Aorta (tissue), 5 donors: ENCODE measurements at regions not wholly inside any gene's neighbourhood (a gene's known extent, or its start where the extent isn't known, plus 50 kb on each side); places are given as distances from the start of the nearest gene placed in this dataset.

Experiments
- ATAC-seq: fragments of 200-7000 bp; cut with Tn5 transposase; one replicate; pipeline ENCODE4 v1.9.1; 2022; ENCODE audit warnings: moderate library complexity; ENCODE audit not compliant: low FRiP score
- DNase-seq, 2 donors: peaks; one replicate each; pipeline ENCODE4 v3.0.0-alpha.2; 2020
- H3K27ac ChIP-seq, 2 donors: one replicate each; pipeline ENCODE4 v1.5.1; 2013; ENCODE audit warnings: low read length in 2 of 2, mild to moderate bottlenecking in 2 of 2, moderate library complexity in 2 of 2, control low read depth in 1 of 2, inconsistent platforms in 1 of 2, low read depth in 1 of 2
- H3K27me3 ChIP-seq, 2 donors: one replicate each; pipeline ENCODE4 v1.6.1; 2013; ENCODE audit warnings: control low read depth in 1 of 2, low read length in 1 of 2, mild to moderate bottlenecking in 1 of 2, moderate library complexity in 1 of 2; ENCODE audit not compliant: insufficient read depth in 2 of 2, control insufficient read depth in 1 of 2
- H3K36me3 ChIP-seq, 2 donors: one replicate each; pipeline ENCODE4 v1.6.1; 2013; ENCODE audit warnings: control low read depth in 1 of 2, low read length in 1 of 2, mild to moderate bottlenecking in 1 of 2; ENCODE audit not compliant: insufficient read depth in 2 of 2, control insufficient read depth in 1 of 2
- H3K4me1 ChIP-seq, 2 donors: one replicate each; pipeline ENCODE4 v1.6.1; 2013; ENCODE audit warnings: low read length in 2 of 2, control low read depth in 1 of 2, mild to moderate bottlenecking in 1 of 2, moderate library complexity in 1 of 2; ENCODE audit not compliant: insufficient read depth in 2 of 2, control insufficient read depth in 1 of 2
- H3K4me3 ChIP-seq, 2 donors: one replicate each; pipeline ENCODE4 v1.5.1; 2013; ENCODE audit warnings: low read length in 2 of 2, control low read depth in 1 of 2, mild to moderate bottlenecking in 1 of 2
- H3K9me3 ChIP-seq: one replicate; pipeline ENCODE4 v1.6.1; 2013; ENCODE audit warnings: mild to moderate bottlenecking, low read length; ENCODE audit not compliant: control insufficient read depth
- WGBS, 2 donors: extraction: QIAGEN DNeasy Blood & Tissue Kit; methylation state at CpG; one replicate each; pipeline ENCODE4 v1.1.7; 2013; 5-methylcytosine and 5-hydroxymethylcytosine counted together
- intact Hi-C, 2 donors: fragments of 100-400 bp; cut with DNase I; formaldehyde crosslinking; loops; one replicate each; pipeline versions ENCODE4 v1.14.2 to v1.15.0; 2022
- donor health status: healthy with polysubstance abuse.
- donor health status: Bipolar disorder and iron deficiency.
- donor health status: DM: no; HTN: no; CAD: no.
- donor health status: DM: no; HTN: no; CAD: no.
- donor health status: DM: yes; HTN: yes; CAD: no.

GRCh38 chr3:18725668-18726407 lies 300.7 kb upstream of the SATB1 start:
- no peaks in the 10 kb centered on the region for H3K27me3 ChIP-seq
- H3K4me1 ChIP-seq: no peaks in the 10 kb centered on the region
- H3K4me3 ChIP-seq: no peak overlapping the region
- H3K27ac ChIP-seq: no peak overlapping the region
- intact Hi-C loops: no loop called here
- no peaks in the 10 kb centered on the region for H3K36me3 ChIP-seq
- ATAC-seq (no peak), DNase-seq (no peak)
- peaks cover 2% of the 10 kb centered on the region for H3K9me3 ChIP-seq
- 47 to 60% methylated on average over 6 of the region's 6 CpGs for WGBS, 2 donors

GRCh38 chr3:18724456-18724855 lies 299.3 kb upstream of the SATB1 start:
- no peaks in the 10 kb centered on the region for H3K36me3 ChIP-seq
- peaks cover 2% of the 10 kb centered on the region for H3K9me3 ChIP-seq
- no peaks in the 10 kb centered on the region for H3K4me1 ChIP-seq
- no peaks in the 10 kb centered on the region for H3K27me3 ChIP-seq
- DNase-seq (no peak), ATAC-seq (no peak)
- WGBS, 2 donors: 63 to 64% methylated on average over 2 of the region's 2 CpGs
- no peak overlapping the region for H3K4me3 ChIP-seq
- H3K27ac ChIP-seq: no peak overlapping the region
- intact Hi-C loops: no loop called here

- no peak for ATAC-seq
- Histone ChIP-seq H3K4me1 (no peaks in the 10 kb centered on the region), H3K27ac (no peak overlapping the region), H3K9me3 (no peaks in the 10 kb centered on the region), H3K27me3 (no peaks in the 10 kb centered on the region), H3K4me3 (no peak overlapping the region), H3K36me3 (no peaks in the 10 kb centered on the region)
- WGBS, 2 donors: 91 to 97% methylated on average over 1 of the region's 1 CpG
- intact Hi-C loops: no loop called here
- DNase-seq: no peak
Measured at GRCh38 chr3:18723206-18723810, 298.2 kb upstream of the SATB1 start.

- ATAC-seq (no peak), DNase-seq (no peak)
- Histone ChIP-seq H3K9me3 (no peaks in the 10 kb centered on the region), H3K4me3 (no peak overlapping the region), H3K27me3 (no peaks in the 10 kb centered on the region), H3K4me1 (no peaks in the 10 kb centered on the region), H3K27ac (no peak overlapping the region), H3K36me3 (no peaks in the 10 kb centered on the region)
- intact Hi-C loops: no loop called here
- WGBS, 2 donors: 74 to 76% methylated on average over 5 of the region's 5 CpGs
Measured at GRCh38 chr3:18720543-18720942, 295.4 kb upstream of the SATB1 start.

GRCh38 chr3:18717598-18717997 lies 292.5 kb upstream of the SATB1 start:
- Histone ChIP-seq H3K4me3 (no peak overlapping the region), H3K4me1 (no peaks in the 10 kb centered on the region), H3K27me3 (no peaks in the 10 kb centered on the region), H3K36me3 (no peaks in the 10 kb centered on the region), H3K9me3 (no peaks in the 10 kb centered on the region), H3K27ac (no peak overlapping the region)
- 24 to 43% methylated on average over 2 of the region's 2 CpGs for WGBS, 2 donors
- DNase-seq: no peak
- ATAC-seq: no peak
- intact Hi-C loops: no loop called here

- Histone ChIP-seq H3K9me3 (no peaks in the 10 kb centered on the region), H3K4me1 (no peaks in the 10 kb centered on the region), H3K36me3 (no peaks in the 10 kb centered on the region), H3K27me3 (no peaks in the 10 kb centered on the region), H3K4me3 (no peak overlapping the region), H3K27ac (no peak overlapping the region)
- ATAC-seq (no peak), DNase-seq (no peak)
- 14 to 17% methylated on average over 3 of the region's 3 CpGs for WGBS, 2 donors
- intact Hi-C loops: no loop called here
Measured at GRCh38 chr3:18716821-18717220, 291.7 kb upstream of the SATB1 start.

- Histone ChIP-seq H3K4me3 (no peak overlapping the region), H3K9me3 (no peaks in the 10 kb centered on the region), H3K4me1 (no peaks in the 10 kb centered on the region), H3K27me3 (no peaks in the 10 kb centered on the region), H3K27ac (no peak overlapping the region), H3K36me3 (no peaks in the 10 kb centered on the region)
- intact Hi-C loops: no loop called here
- DNase-seq (no peak), ATAC-seq (no peak)
- 82 to 89% methylated on average over 2 of the region's 2 CpGs for WGBS, 2 donors
Measured at GRCh38 chr3:18716101-18716500, 291.0 kb upstream of the SATB1 start.

- H3K36me3 ChIP-seq: no peaks in the 10 kb centered on the region
- H3K4me3 ChIP-seq: no peak overlapping the region
- H3K27ac ChIP-seq: no peak overlapping the region
- no peaks in the 10 kb centered on the region for H3K27me3 ChIP-seq
- H3K9me3 ChIP-seq: no peaks in the 10 kb centered on the region
- intact Hi-C loops: no loop called here
- no peak for DNase-seq
- no peaks in the 10 kb centered on the region for H3K4me1 ChIP-seq
- ATAC-seq: no peak
Measured at GRCh38 chr3:18715208-18715607, 290.1 kb upstream of the SATB1 start.

- WGBS, 2 donors: 92 to 94% methylated on average over 2 of the region's 2 CpGs
- Histone ChIP-seq H3K4me3 (no peak overlapping the region), H3K4me1 (no peaks in the 10 kb centered on the region), H3K27ac (no peak overlapping the region), H3K9me3 (no peaks in the 10 kb centered on the region), H3K27me3 (no peaks in the 10 kb centered on the region), H3K36me3 (no peaks in the 10 kb centered on the region)
- no peak for ATAC-seq
- intact Hi-C loops: no loop called here
- DNase-seq: no peak
Measured at GRCh38 chr3:18713577-18713951, 288.4 kb upstream of the SATB1 start.
